Body of pancreas (tissue), 4 donors: ENCODE measurements at regions not wholly inside any gene's neighbourhood (a gene's known extent, or its start where the extent isn't known, plus 50 kb on each side); places are given as distances from the start of the nearest gene placed in this dataset.

ENCODE experiments used
- ATAC-seq: fragments of 150-250 bp; one replicate; pipeline ENCODE4 v1.9.1; 2016
- DNase-seq, 4 donors: peaks; one replicate each; pipeline ENCODE4 v3.0.0-alpha.2; 2019
- H3K27ac ChIP-seq, 4 donors: fragments of 200-600 bp; sonication (generic); 1 replicate in 3 of 4; 2 replicates in 1 of 4; pipeline versions ENCODE4 v1.5.1 to v1.6.1; 2016 to 2019; ENCODE audit warnings: mild to moderate bottlenecking in 1 of 4, mixed read lengths in 1 of 4, moderate library complexity in 1 of 4
- H3K27me3 ChIP-seq, 2 donors: fragments of 200-600 bp; sonication (generic); one replicate each; pipeline ENCODE4 v1.6.0; 2016; ENCODE audit warnings: mild to moderate bottlenecking in 1 of 2
- H3K36me3 ChIP-seq, 2 donors: fragments of 200-600 bp; sonication (generic); replicated peaks in 1 of 2; 2 replicates each; pipeline ENCODE4 v1.5.1; 2016; ENCODE audit warnings: low read depth in 2 of 2; ENCODE audit not compliant: insufficient read depth in 1 of 2
- H3K4me1 ChIP-seq: fragments of 200-600 bp; sonication (generic); one replicate; pipeline ENCODE4 v1.6.0; 2016
- H3K4me3 ChIP-seq, 2 donors: fragments of 200-600 bp; sonication (generic); 1 replicate in 1 of 2; 2 replicates in 1 of 2; pipeline ENCODE4 v1.5.1; 2016 to 2019
- H3K9me3 ChIP-seq, 3 donors: fragments of 200-600 bp; sonication (generic); 1 replicate in 2 of 3; 2 replicates in 1 of 3; pipeline ENCODE4 v1.5.1; 2016
- POLR2A ChIP-seq, 3 donors: fragments of 450-650 bp; IDR thresholded peaks; one replicate each; pipeline ENCODE4 v1.6.1; 2016; ENCODE audit warnings: antibody characterized with exemption in 3 of 3, mild to moderate bottlenecking in 2 of 3
- WGBS, 2 donors: methylation state at CpG; one replicate each; pipeline ENCODE4 v1.1.5; 2017; 5-methylcytosine and 5-hydroxymethylcytosine counted together
- intact Hi-C: fragments of 100-400 bp; cut with DNase I; formaldehyde crosslinking; loops from one replicate; pipeline ENCODE4 v1.15.1; 2023
- TF ChIP-seq, protein P1 (sequence below), 7 experiments: fragments of 450-650 bp in 4 of 7; fragments of 200-600 bp in 3 of 7; sonication (generic) in 3 of 7; IDR thresholded peaks; one replicate each; pipeline ENCODE4 v1.5.1; 2016 to 2019; ENCODE audit warnings: antibody characterized with exemption in 7 of 7

DNA sequence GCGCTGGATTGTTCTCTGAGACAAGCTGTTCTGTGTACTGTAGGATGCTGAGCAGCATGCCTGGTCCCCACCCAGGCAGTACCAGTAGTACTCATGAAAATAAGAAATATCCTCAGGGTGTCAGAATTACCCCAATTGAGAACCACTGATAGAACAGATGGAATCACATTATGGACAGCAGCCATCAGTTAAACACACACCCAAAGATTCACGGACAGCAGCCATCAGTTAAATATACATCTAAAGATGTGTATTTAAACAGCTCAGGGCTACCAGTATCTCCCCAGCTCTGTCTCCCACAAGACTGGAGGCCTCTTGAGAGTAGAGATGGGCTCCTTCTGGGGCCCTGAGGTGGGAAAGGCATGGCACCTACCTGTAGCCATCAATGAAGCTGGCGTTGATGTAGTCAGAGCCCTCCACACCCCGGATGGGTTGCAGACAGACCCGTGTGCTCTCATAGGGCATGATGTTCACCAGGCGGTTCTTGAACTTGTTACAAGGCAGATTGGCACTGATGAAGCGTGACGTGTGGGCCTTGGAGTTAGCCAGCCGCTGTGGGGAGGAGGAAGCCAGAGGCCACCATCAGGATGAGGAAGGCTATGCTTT lies 129.3 kb downstream of the PTPRS start:
- TF ChIP-seq, protein P1, sequence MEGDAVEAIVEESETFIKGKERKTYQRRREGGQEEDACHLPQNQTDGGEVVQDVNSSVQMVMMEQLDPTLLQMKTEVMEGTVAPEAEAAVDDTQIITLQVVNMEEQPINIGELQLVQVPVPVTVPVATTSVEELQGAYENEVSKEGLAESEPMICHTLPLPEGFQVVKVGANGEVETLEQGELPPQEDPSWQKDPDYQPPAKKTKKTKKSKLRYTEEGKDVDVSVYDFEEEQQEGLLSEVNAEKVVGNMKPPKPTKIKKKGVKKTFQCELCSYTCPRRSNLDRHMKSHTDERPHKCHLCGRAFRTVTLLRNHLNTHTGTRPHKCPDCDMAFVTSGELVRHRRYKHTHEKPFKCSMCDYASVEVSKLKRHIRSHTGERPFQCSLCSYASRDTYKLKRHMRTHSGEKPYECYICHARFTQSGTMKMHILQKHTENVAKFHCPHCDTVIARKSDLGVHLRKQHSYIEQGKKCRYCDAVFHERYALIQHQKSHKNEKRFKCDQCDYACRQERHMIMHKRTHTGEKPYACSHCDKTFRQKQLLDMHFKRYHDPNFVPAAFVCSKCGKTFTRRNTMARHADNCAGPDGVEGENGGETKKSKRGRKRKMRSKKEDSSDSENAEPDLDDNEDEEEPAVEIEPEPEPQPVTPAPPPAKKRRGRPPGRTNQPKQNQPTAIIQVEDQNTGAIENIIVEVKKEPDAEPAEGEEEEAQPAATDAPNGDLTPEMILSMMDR (IDR thresholded peaks at IDR 0.05): no peak
- TF ChIP-seq POLR2A (IDR thresholded peaks at IDR 0.05): no peak
- no peak for DNase-seq
- Histone ChIP-seq H3K4me3 (no peak overlapping the region), H3K27me3 (no peaks in the 10 kb centered on the region), H3K27ac (no peak overlapping the region), H3K9me3 (no peaks in the 10 kb centered on the region), H3K4me1 (no peaks in the 10 kb centered on the region), H3K36me3 (peaks cover 0 to 35% of the 10 kb centered on the region in 2 donors)
- intact Hi-C loops: no loop called here
- no peak for ATAC-seq
- 93 to 94% methylated on average over 7 to 9 of the region's 9 CpGs for WGBS, 2 donors

DNA sequence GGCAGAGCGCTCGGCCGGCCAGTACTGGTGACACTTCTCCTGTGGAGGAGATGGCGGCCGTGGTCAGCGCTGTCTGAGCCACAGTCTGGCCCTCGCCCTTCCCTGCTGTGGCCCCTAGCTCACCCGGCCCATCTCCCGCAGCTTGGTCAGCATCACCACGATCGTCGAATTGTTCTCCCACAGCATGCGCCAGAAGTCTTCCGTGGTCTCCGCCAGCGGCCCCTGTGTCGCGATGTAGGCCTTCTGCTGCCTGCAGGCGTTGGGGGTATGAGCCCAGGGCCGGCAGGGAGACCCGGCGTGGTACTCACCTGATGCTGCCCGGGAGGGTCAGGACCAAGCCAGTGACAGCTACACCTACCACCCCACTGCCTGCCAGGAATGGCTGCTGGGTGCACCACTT lies 130.1 kb downstream of the PTPRS start:
- no peak overlapping the region for H3K4me3 ChIP-seq
- no peak overlapping the region for H3K27ac ChIP-seq
- no peak for DNase-seq
- 89 to 93% methylated on average over 11 to 16 of the region's 23 CpGs for WGBS, 2 donors
- intact Hi-C loops: no loop called here
- H3K36me3 ChIP-seq: peaks cover 0 to 30% of the 10 kb centered on the region in 2 donors
- no peaks in the 10 kb centered on the region for H3K4me1 ChIP-seq
- H3K9me3 ChIP-seq: no peaks in the 10 kb centered on the region
- TF ChIP-seq POLR2A (IDR thresholded peaks at IDR 0.05): no peak
- TF ChIP-seq, protein P1 (IDR thresholded peaks at IDR 0.05): no peak
- no peak for ATAC-seq
- H3K27me3 ChIP-seq: no peaks in the 10 kb centered on the region

DNA sequence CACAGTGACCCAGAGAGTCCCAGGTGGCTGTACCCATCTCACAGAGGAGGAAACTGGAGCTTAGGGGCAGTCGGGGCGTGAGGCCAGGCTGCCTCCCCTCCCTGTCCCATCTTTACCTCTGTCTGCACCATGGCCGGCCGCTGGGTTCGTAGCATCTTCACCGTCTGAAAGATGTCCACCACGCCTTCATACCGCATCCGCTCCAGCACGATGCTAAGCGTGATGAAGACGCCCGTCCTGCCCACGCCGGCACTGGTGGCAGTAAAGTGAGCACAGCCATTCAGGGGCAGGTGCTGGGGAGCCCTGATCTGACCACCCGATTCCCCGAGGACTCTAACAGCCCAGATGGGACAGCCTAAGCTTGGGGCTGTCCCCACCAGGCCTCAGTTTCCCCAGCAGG lies 132.8 kb downstream of the PTPRS start:
- ATAC-seq: no peak
- Histone ChIP-seq H3K9me3 (no peaks in the 10 kb centered on the region), H3K4me3 (no peak overlapping the region), H3K27ac (no peak overlapping the region), H3K4me1 (no peaks in the 10 kb centered on the region), H3K27me3 (no peaks in the 10 kb centered on the region), H3K36me3 (peaks cover 0 to 18% of the 10 kb centered on the region in 2 donors)
- TF ChIP-seq, protein P1 (IDR thresholded peaks at IDR 0.05): no peak
- no peak for TF ChIP-seq POLR2A (IDR thresholded peaks at IDR 0.05)
- 96 to 98% methylated on average over 15 to 17 of the region's 17 CpGs for WGBS, 2 donors
- no peak for DNase-seq
- intact Hi-C loops: no loop called here

DNA sequence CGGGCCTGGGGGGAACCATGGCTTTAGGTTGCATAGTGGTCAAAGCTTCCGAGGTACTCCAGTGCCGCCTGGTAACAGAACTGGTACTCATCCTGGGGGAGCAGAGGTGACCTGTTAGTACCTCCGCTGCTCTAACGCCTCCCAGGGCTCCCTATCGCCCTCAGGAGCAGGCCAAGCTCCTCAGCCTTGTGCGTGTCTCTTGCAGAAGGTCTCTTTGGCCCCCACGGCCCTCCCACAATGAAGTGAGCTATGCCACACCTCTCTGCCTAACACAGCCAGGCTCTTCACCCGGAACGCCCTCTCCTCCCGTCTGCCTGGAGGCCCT lies 133.9 kb downstream of the PTPRS start:
- DNase-seq (no peak), ATAC-seq (no peak)
- Histone ChIP-seq H3K9me3 (no peaks in the 10 kb centered on the region), H3K27ac (no peak overlapping the region), H3K4me1 (no peaks in the 10 kb centered on the region), H3K27me3 (no peaks in the 10 kb centered on the region), H3K4me3 (no peak overlapping the region), H3K36me3 (peaks cover 0 to 15% of the 10 kb centered on the region in 2 donors)
- WGBS, 2 donors: 82 to 93% methylated on average over 8 to 9 of the region's 11 CpGs
- TF ChIP-seq, protein P1 (IDR thresholded peaks at IDR 0.05): no peak
- intact Hi-C loops: no loop called here
